HL-60 (cell line): ENCODE measurements at regions not wholly inside any gene's neighbourhood (a gene's known extent, or its start where the extent isn't known, plus 50 kb on each side); places are given as distances from the start of the nearest gene placed in this dataset.

Experiments
- DNase-seq, 2 experiments: peaks; one replicate each; pipeline ENCODE4 v3.0.0-alpha.2; 2010 to 2020; ENCODE audit warnings: low read depth in 1 of 2, low spot score in 1 of 2
- H3K27ac ChIP-seq: fragments of 250-450 bp; sonication (Bioruptor Pico); replicated peaks from 2 replicates; pipeline ENCODE4 v1.5.1; 2020; ENCODE audit warnings: mild to moderate bottlenecking, moderate library complexity
- H3K27me3 ChIP-seq: fragments of 250-450 bp; sonication (Bioruptor Pico); 2 replicates; pipeline ENCODE4 v1.5.1; 2021; ENCODE audit warnings: mild to moderate bottlenecking, moderate library complexity; ENCODE audit not compliant: insufficient read depth, poor library complexity, severe bottlenecking
- H3K4me3 ChIP-seq: replicated peaks from 2 replicates; pipeline ENCODE4 v1.5.1; 2011; ENCODE audit warnings: mild to moderate bottlenecking, control low read depth, low read length; ENCODE audit not compliant: insufficient read depth
- GABPA ChIP-seq: IDR thresholded peaks from 2 replicates; pipeline ENCODE4 v1.6.1; 2012; ENCODE audit warnings: low read depth
- POLR2AphosphoS5 ChIP-seq: IDR thresholded peaks from 2 replicates; pipeline ENCODE4 v1.6.1; 2012; ENCODE audit warnings: low read depth
- SPI1 ChIP-seq: IDR thresholded peaks from 2 replicates; pipeline ENCODE4 v1.6.1; 2012; ENCODE audit warnings: low read depth, mild to moderate bottlenecking, borderline replicate concordance
- TF ChIP-seq, protein P1 (sequence below): IDR thresholded peaks from 2 replicates; pipeline ENCODE4 v1.6.1; 2012; ENCODE audit warnings: low read depth; ENCODE audit not compliant: insufficient replicate concordance
- TF ChIP-seq, protein P2 (sequence below): IDR thresholded peaks from one replicate; pipeline ENCODE4 v1.5.1; 2011; ENCODE audit warnings: low read length, control low read depth, inconsistent platforms; ENCODE audit not compliant: insufficient read depth

DNA sequence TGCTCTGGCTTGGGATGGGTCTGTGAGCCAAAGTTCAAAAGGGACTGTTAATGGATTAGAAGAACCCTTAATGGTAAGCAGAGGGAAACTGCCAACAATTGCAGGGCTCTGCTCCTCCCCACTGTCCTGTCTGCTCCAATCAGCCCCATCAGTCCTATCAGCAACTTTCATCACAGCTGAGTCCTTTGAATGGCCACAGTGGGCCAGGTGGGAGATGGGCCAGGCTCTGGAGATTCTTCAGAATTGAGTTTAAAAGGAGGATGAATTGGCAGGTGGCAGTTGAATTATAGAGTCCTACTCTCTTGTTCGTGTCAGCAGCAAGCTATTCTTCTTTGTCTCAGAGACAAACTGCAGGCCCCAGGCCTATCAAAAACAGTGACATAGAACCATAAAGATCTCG lies 573.9 kb downstream of the EPHA4 start:
- Histone ChIP-seq H3K4me3 (no peak overlapping the region), H3K27me3 (no peaks in the 10 kb centered on the region), H3K27ac (no peak overlapping the region)
- TF ChIP-seq, protein P1, sequence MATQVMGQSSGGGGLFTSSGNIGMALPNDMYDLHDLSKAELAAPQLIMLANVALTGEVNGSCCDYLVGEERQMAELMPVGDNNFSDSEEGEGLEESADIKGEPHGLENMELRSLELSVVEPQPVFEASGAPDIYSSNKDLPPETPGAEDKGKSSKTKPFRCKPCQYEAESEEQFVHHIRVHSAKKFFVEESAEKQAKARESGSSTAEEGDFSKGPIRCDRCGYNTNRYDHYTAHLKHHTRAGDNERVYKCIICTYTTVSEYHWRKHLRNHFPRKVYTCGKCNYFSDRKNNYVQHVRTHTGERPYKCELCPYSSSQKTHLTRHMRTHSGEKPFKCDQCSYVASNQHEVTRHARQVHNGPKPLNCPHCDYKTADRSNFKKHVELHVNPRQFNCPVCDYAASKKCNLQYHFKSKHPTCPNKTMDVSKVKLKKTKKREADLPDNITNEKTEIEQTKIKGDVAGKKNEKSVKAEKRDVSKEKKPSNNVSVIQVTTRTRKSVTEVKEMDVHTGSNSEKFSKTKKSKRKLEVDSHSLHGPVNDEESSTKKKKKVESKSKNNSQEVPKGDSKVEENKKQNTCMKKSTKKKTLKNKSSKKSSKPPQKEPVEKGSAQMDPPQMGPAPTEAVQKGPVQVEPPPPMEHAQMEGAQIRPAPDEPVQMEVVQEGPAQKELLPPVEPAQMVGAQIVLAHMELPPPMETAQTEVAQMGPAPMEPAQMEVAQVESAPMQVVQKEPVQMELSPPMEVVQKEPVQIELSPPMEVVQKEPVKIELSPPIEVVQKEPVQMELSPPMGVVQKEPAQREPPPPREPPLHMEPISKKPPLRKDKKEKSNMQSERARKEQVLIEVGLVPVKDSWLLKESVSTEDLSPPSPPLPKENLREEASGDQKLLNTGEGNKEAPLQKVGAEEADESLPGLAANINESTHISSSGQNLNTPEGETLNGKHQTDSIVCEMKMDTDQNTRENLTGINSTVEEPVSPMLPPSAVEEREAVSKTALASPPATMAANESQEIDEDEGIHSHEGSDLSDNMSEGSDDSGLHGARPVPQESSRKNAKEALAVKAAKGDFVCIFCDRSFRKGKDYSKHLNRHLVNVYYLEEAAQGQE, result no peak
- TF ChIP-seq SPI1, result no peak
- TF ChIP-seq, protein P2, sequence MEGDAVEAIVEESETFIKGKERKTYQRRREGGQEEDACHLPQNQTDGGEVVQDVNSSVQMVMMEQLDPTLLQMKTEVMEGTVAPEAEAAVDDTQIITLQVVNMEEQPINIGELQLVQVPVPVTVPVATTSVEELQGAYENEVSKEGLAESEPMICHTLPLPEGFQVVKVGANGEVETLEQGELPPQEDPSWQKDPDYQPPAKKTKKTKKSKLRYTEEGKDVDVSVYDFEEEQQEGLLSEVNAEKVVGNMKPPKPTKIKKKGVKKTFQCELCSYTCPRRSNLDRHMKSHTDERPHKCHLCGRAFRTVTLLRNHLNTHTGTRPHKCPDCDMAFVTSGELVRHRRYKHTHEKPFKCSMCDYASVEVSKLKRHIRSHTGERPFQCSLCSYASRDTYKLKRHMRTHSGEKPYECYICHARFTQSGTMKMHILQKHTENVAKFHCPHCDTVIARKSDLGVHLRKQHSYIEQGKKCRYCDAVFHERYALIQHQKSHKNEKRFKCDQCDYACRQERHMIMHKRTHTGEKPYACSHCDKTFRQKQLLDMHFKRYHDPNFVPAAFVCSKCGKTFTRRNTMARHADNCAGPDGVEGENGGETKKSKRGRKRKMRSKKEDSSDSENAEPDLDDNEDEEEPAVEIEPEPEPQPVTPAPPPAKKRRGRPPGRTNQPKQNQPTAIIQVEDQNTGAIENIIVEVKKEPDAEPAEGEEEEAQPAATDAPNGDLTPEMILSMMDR, result no peak
- no peak for TF ChIP-seq GABPA
- TF ChIP-seq POLR2AphosphoS5, result no peak
- DNase-seq, result no peak

DNA sequence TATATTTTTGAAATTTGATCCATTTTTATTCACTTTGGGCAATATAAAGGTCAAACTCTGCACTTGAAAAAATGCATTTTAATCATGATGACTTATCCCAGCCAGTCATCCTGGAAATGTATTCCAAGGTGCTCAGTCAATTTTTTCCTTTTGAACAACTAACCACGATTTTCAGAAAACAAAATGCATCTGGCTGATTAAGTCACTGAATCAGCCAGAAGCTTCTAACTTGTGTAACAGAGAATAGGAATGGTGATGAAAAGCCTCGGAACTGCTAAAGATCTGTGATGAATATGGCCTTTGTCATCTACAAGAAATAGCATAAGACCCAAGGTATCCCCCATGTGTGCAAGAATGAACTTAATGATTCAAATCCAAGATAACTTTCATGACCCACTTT lies 572.7 kb downstream of the EPHA4 start:
- Histone ChIP-seq H3K4me3 (no peak overlapping the region), H3K27ac (no peak overlapping the region), H3K27me3 (no peaks in the 10 kb centered on the region)
- TF ChIP-seq POLR2AphosphoS5 (no peak), GABPA (no peak), SPI1 (no peak)
- TF ChIP-seq, protein P1, result no peak
- TF ChIP-seq, protein P2, result no peak
- DNase-seq, result no peak

DNA sequence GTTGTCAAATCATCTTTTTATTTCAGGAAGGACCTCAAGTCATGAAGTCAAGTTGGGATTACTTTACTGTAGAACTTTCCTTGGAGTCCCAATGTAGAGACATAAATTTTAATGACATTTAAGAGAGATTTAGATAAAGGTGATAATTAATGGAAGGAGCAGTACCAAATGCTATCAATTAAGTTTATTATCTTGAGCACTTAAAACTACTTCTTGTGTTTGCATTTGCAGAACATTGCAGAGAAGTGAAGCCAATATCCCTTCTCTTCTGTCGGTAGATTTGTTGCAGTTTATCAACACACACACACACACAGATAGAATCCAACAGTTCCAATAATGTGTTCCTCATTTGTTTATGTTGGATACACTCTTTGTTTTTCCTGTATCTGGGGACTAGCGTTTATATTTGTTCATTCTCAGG lies 570.7 kb downstream of the EPHA4 start:
- DNase-seq, result no peak
- no peaks in the 10 kb centered on the region for H3K27me3 ChIP-seq
- H3K27ac ChIP-seq, result no peak overlapping the region
- TF ChIP-seq GABPA (no peak), POLR2AphosphoS5 (no peak), SPI1 (no peak)
- TF ChIP-seq, protein P1, result no peak
- TF ChIP-seq, protein P2, result no peak
- H3K4me3 ChIP-seq, result no peak overlapping the region
